HepG2 (cell line): ENCODE measurements at regions not wholly inside any gene's neighbourhood (a gene's known extent, or its start where the extent isn't known, plus 50 kb on each side); places are given as distances from the start of the nearest gene placed in this dataset.

ENCODE experiments used
- ATAC-seq: fragments of 200-7000 bp; cut with Tn5 transposase; 3 replicates; pipeline ENCODE4 v1.9.1; 2020; ENCODE audit warnings: mild to moderate bottlenecking, moderate library complexity
- BruUV-seq: library from RNA; stranded (reverse); fragments of 400-500 nt; replicated peaks from 2 replicates; lab custom pipeline; 2021; lab: Mats Ljungman, UMichigan
- CTCF ChIA-PET: fragments of 300-600 bp; formaldehyde crosslinking; extraction: SDS; loops from one replicate; lab custom pipeline; 2021; ENCODE audit warnings: low total read pairs, inconsistent platforms, low intra/inter-chr PET ratio; lab: Yijun Ruan, JAX
- POLR2A ChIA-PET: fragments of 350-600 bp; sonication (Branson Sonifier 250); formaldehyde crosslinking; loops from one replicate; lab custom pipeline; 2020; ENCODE audit warnings: antibody characterized with exemption, inconsistent platforms; lab: Yijun Ruan, JAX
- DNase-seq: peaks from one replicate; pipeline ENCODE4 v3.0.0-alpha.2; 2015; ENCODE audit warnings: low spot score
- FAIRE-seq: peaks from 3 replicates; lab custom pipeline; 2011; peaks lifted over from hg19 to GRCh38; lab: Jason Lieb, UNC
- H2AFZ ChIP-seq: one replicate; pipeline ENCODE4 v1.6.1; 2011; ENCODE audit warnings: low read length, inconsistent platforms
- H3K27ac ChIP-seq: fragments of 300-600 bp; 3 replicates; pipeline ENCODE4 v1.8.0; 2011; ENCODE audit warnings: mixed run types, mild to moderate bottlenecking, mixed read lengths, low read length, inconsistent platforms; ENCODE audit not compliant: insufficient read depth; ENCODE audit errors: extremely low read length
- H3K27me3 ChIP-seq, 2 experiments: fragments of 200-600 bp in 1 of 2; 2 replicates in 1 of 2; 3 replicates in 1 of 2; pipeline versions ENCODE4 v1.6.0 to v1.8.0; 2011; ENCODE audit warnings: low read length in 2 of 2, mild to moderate bottlenecking in 2 of 2, moderate library complexity in 2 of 2, inconsistent platforms in 1 of 2; ENCODE audit not compliant: insufficient read depth in 2 of 2, control insufficient read depth in 1 of 2
- H3K36me3 ChIP-seq, 2 experiments: fragments of 200-600 bp in 1 of 2; replicated peaks in 1 of 2; 2 replicates in 1 of 2; 3 replicates in 1 of 2; pipeline versions ENCODE4 v1.5.1 to v1.8.0; 2011; ENCODE audit warnings: low read length in 2 of 2, inconsistent platforms in 1 of 2; ENCODE audit not compliant: insufficient read depth in 2 of 2, control insufficient read depth in 1 of 2
- H3K4me1 ChIP-seq: 2 replicates; pipeline ENCODE4 v1.5.1; 2012; ENCODE audit warnings: low read length, inconsistent platforms; ENCODE audit not compliant: insufficient read depth
- H3K4me2 ChIP-seq: 2 replicates; pipeline ENCODE4 v1.6.0; 2011; ENCODE audit warnings: low read depth, low read length, inconsistent platforms
- H3K4me3 ChIP-seq, 3 experiments: fragments of 200-600 bp in 1 of 3; sonication (generic), shearing (Covaris generic) in 1 of 3; replicated peaks in 1 of 3; 2 replicates each; pipeline ENCODE4 v1.5.1; 2011 to 2016; ENCODE audit warnings: low read length in 3 of 3, inconsistent platforms in 2 of 3, low read depth in 2 of 3, mild to moderate bottlenecking in 2 of 3, control low read depth in 1 of 3, mixed read lengths in 1 of 3; ENCODE audit not compliant: insufficient read depth in 1 of 3
- H3K79me2 ChIP-seq: one replicate; pipeline ENCODE4 v1.6.1; 2011; ENCODE audit warnings: low read length, inconsistent platforms; ENCODE audit not compliant: insufficient read depth
- H3K9ac ChIP-seq: 2 replicates; pipeline ENCODE4 v1.6.0; 2011; ENCODE audit warnings: mild to moderate bottlenecking, low read depth, low read length, inconsistent platforms; ENCODE audit not compliant: insufficient read depth
- H3K9me3 ChIP-seq: 2 replicates; pipeline ENCODE4 v1.5.1; 2012; ENCODE audit warnings: mild to moderate bottlenecking, low read length
- H4K20me1 ChIP-seq: 2 replicates; pipeline ENCODE4 v1.6.0; 2011; ENCODE audit warnings: inconsistent platforms, mild to moderate bottlenecking, low read length, moderate library complexity; ENCODE audit not compliant: insufficient read depth
- GLI4 ChIP-seq: sonication (generic); formaldehyde crosslinking; IDR thresholded peaks from 2 replicates; pipeline ENCODE4 v1.5.1; 2020; ENCODE audit warnings: missing genetic modification reagents, mild to moderate bottlenecking, moderate library complexity, borderline replicate concordance
- MED13 ChIP-seq: sonication (generic); formaldehyde crosslinking; IDR thresholded peaks from 2 replicates; pipeline ENCODE4 v1.5.0; 2020; ENCODE audit warnings: missing genetic modification reagents
- SIN3B ChIP-seq: fragments of 150-350 bp; IDR thresholded peaks from 2 replicates; pipeline ENCODE4 v1.6.1; 2014; ENCODE audit warnings: low read length
- U2AF1 ChIP-seq: fragments of 200-400 bp; formaldehyde crosslinking; optimal IDR thresholded peaks from 2 replicates; pipeline ENCODE3; 2017; ENCODE audit warnings: mild to moderate bottlenecking, low read depth, low read length
- ZFP36 ChIP-seq: fragments of 150-350 bp; IDR thresholded peaks from 2 replicates; pipeline ENCODE4 v1.6.1; 2018; ENCODE audit warnings: borderline replicate concordance, low read length, low read depth; ENCODE audit not compliant: partially characterized antibody
- ZFX ChIP-seq: sonication (generic); formaldehyde crosslinking; IDR thresholded peaks from 2 replicates; pipeline ENCODE4 v1.4.0; 2020; ENCODE audit warnings: mild to moderate bottlenecking, low read depth, missing genetic modification reagents, moderate library complexity
- ZNF33A ChIP-seq: sonication (generic); formaldehyde crosslinking; IDR thresholded peaks from 2 replicates; pipeline ENCODE4 v1.5.1; 2020; ENCODE audit warnings: missing genetic modification reagents, mild to moderate bottlenecking, moderate library complexity, borderline replicate concordance
- ZNF501 ChIP-seq: sonication (generic); formaldehyde crosslinking; IDR thresholded peaks from 2 replicates; pipeline ENCODE4 v1.5.1; 2020; ENCODE audit warnings: mild to moderate bottlenecking, moderate library complexity, missing genetic modification reagents
- ZNF552 ChIP-seq: sonication (generic); formaldehyde crosslinking; IDR thresholded peaks from 2 replicates; pipeline ENCODE4 v1.9.0; 2022; ENCODE audit warnings: missing genetic modification reagents, mild to moderate bottlenecking, borderline replicate concordance
- ZNF672 ChIP-seq: sonication (generic); formaldehyde crosslinking; IDR thresholded peaks from 2 replicates; pipeline ENCODE4 v1.8.1; 2022; ENCODE audit warnings: missing genetic modification reagents
- WGBS: methylation state at CpG from one replicate; pipeline ENCODE4 v1.1.6; 2017; ENCODE audit warnings: low lambda C conversion rate; 5-methylcytosine and 5-hydroxymethylcytosine counted together
- in situ Hi-C: cut with HindIII; loops from 2 replicates; pipeline ENCODE4 v1.10.0; 2017; ENCODE audit warnings: low pct_unique_long_range_greater_than_20kb; ENCODE audit not compliant: extremely low pct_ligation_motif_present
- intact Hi-C: fragments of 100-400 bp; cut with micrococcal nuclease; formaldehyde crosslinking; loops from one replicate; pipeline ENCODE4 v1.10.0; 2022; ENCODE audit not compliant: unreplicated experiment
- TF ChIP-seq, protein P1 (sequence below): sonication (generic); formaldehyde crosslinking; IDR thresholded peaks from 2 replicates; pipeline ENCODE4 v1.4.0; 2020; ENCODE audit warnings: missing genetic modification reagents, borderline replicate concordance
- TF ChIP-seq, protein P2 (sequence below): IDR thresholded peaks from 2 replicates; pipeline ENCODE4 v1.6.1; 2012; ENCODE audit warnings: inconsistent platforms
- TF ChIP-seq, protein P3 (sequence below): sonication (generic); formaldehyde crosslinking; IDR thresholded peaks from 2 replicates; pipeline ENCODE4 v1.4.0; 2020; ENCODE audit warnings: missing genetic modification reagents, borderline replicate concordance
- TF ChIP-seq, protein P4 (sequence below): sonication (generic); formaldehyde crosslinking; IDR thresholded peaks from 2 replicates; pipeline ENCODE4 v1.5.1; 2020; ENCODE audit warnings: missing genetic modification reagents, mild to moderate bottlenecking, borderline replicate concordance

DNA sequence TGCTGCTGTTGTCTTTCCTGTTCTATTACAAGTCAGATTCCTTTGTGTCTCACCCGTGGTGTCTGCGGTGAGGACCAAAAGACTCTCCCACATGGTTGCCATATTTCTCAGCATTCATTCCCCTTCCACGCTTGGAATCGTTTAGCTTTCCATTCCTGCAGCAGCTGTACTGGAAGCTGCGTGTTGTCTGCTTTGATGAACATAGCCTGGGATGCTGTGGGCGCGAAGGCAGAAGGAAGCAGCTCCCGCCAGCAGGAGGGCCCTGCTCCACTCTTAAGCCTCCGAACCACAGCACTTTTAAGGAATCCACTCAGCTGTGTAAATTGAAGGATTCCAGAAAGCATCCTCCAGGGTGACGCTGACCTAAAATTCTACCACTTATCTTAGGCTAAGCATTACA lies 303.6 kb upstream of the PITRM1 start:
- Histone ChIP-seq H3K9ac (no peak overlapping the region), H3K4me2 (no peak overlapping the region), H3K27me3 (peaks cover 3 to 38% of the 10 kb centered on the region in 2 experiments; a peak in 3 of 5 replicates), H3K4me1 (no peaks in the 10 kb centered on the region), H3K36me3 (no peaks in the 10 kb centered on the region), H3K79me2 (no peaks in the 10 kb centered on the region), H3K9me3 (no peaks in the 10 kb centered on the region), H3K27ac (no peak overlapping the region), H2AFZ (no peak overlapping the region), H4K20me1 (no peaks in the 10 kb centered on the region)
- FAIRE-seq: no peak
- intact Hi-C loops: no loop called here
- no peak for ATAC-seq
- in situ Hi-C loops: no loop called here
- DNase-seq: no peak
- BruUV-seq: no TSS peak
- TF ChIP-seq, protein P1, sequence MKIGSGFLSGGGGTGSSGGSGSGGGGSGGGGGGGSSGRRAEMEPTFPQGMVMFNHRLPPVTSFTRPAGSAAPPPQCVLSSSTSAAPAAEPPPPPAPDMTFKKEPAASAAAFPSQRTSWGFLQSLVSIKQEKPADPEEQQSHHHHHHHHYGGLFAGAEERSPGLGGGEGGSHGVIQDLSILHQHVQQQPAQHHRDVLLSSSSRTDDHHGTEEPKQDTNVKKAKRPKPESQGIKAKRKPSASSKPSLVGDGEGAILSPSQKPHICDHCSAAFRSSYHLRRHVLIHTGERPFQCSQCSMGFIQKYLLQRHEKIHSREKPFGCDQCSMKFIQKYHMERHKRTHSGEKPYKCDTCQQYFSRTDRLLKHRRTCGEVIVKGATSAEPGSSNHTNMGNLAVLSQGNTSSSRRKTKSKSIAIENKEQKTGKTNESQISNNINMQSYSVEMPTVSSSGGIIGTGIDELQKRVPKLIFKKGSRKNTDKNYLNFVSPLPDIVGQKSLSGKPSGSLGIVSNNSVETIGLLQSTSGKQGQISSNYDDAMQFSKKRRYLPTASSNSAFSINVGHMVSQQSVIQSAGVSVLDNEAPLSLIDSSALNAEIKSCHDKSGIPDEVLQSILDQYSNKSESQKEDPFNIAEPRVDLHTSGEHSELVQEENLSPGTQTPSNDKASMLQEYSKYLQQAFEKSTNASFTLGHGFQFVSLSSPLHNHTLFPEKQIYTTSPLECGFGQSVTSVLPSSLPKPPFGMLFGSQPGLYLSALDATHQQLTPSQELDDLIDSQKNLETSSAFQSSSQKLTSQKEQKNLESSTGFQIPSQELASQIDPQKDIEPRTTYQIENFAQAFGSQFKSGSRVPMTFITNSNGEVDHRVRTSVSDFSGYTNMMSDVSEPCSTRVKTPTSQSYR (CRISPR knock-in tag): no peak
- no peak for TF ChIP-seq MED13 (CRISPR knock-in tag)
- no peak for TF ChIP-seq ZNF501 (CRISPR knock-in tag)
- no peak for TF ChIP-seq ZFX (CRISPR knock-in tag)
- TF ChIP-seq, protein P2, sequence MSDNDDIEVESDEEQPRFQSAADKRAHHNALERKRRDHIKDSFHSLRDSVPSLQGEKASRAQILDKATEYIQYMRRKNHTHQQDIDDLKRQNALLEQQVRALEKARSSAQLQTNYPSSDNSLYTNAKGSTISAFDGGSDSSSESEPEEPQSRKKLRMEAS: no peak
- TF ChIP-seq GLI4: no peak
- TF ChIP-seq ZNF33A (CRISPR knock-in tag): no peak
- TF ChIP-seq ZNF672: no peak
- TF ChIP-seq, protein P3, sequence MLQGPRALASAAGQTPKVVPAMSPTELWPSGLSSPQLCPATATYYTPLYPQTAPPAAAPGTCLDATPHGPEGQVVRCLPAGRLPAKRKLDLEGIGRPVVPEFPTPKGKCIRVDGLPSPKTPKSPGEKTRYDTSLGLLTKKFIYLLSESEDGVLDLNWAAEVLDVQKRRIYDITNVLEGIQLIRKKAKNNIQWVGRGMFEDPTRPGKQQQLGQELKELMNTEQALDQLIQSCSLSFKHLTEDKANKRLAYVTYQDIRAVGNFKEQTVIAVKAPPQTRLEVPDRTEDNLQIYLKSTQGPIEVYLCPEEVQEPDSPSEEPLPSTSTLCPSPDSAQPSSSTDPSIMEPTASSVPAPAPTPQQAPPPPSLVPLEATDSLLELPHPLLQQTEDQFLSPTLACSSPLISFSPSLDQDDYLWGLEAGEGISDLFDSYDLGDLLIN (CRISPR knock-in tag): no peak
- no peak for TF ChIP-seq SIN3B
- no peak for TF ChIP-seq ZNF552 (CRISPR knock-in tag)
- no peak for TF ChIP-seq U2AF1
- TF ChIP-seq ZFP36: no peak
- TF ChIP-seq, protein P4, sequence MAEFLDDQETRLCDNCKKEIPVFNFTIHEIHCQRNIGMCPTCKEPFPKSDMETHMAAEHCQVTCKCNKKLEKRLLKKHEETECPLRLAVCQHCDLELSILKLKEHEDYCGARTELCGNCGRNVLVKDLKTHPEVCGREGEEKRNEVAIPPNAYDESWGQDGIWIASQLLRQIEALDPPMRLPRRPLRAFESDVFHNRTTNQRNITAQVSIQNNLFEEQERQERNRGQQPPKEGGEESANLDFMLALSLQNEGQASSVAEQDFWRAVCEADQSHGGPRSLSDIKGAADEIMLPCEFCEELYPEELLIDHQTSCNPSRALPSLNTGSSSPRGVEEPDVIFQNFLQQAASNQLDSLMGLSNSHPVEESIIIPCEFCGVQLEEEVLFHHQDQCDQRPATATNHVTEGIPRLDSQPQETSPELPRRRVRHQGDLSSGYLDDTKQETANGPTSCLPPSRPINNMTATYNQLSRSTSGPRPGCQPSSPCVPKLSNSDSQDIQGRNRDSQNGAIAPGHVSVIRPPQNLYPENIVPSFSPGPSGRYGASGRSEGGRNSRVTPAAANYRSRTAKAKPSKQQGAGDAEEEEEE (CRISPR knock-in tag): no peak
- TF ChIP-seq, all 625 proteins: peak for 0
- CTCF ChIA-PET: no interaction called here
- no peak overlapping the region for H3K4me3 ChIP-seq
- WGBS: 26% methylated on average over 10 of the region's 10 CpGs
- POLR2A ChIA-PET: no interaction called here
